Lower leg skin (tissue), 3 donors: ENCODE measurements at regions not wholly inside any gene's neighbourhood (a gene's known extent, or its start where the extent isn't known, plus 50 kb on each side); places are given as distances from the start of the nearest gene placed in this dataset.

Source experiments
- CTCF ChIP-seq, 3 donors: fragments of 450-650 bp; IDR thresholded peaks; one replicate each; pipeline ENCODE4 v1.5.1; 2016; ENCODE audit warnings: antibody characterized with exemption in 3 of 3, mild to moderate bottlenecking in 3 of 3, moderate library complexity in 2 of 3
- POLR2A ChIP-seq, 2 donors: fragments of 450-650 bp; IDR thresholded peaks; one replicate each; pipeline ENCODE4 v1.6.1; 2016 to 2017; ENCODE audit warnings: antibody characterized with exemption in 2 of 2, mild to moderate bottlenecking in 1 of 2, moderate library complexity in 1 of 2

- no peak for TF ChIP-seq CTCF (IDR thresholded peaks at IDR 0.05)
- no peak for TF ChIP-seq POLR2A (IDR thresholded peaks at IDR 0.05)
Measured at GRCh38 chr6:144361016-144361415, 75.9 kb downstream of the UTRN start.
